Spleen (tissue), 7 donors: ENCODE measurements at regions not wholly inside any gene's neighbourhood (a gene's known extent, or its start where the extent isn't known, plus 50 kb on each side); places are given as distances from the start of the nearest gene placed in this dataset.
"Not testable (repeated sequence)": the region's sequence is repeated elsewhere in the genome, so short reads cannot be mapped to it uniquely, and the experiment has no call there.

Experiments
- CTCF ChIP-seq, 11 experiments: fragments of 200-600 bp in 7 of 11; fragments of 450-650 bp in 4 of 11; sonication (generic) in 4 of 11; IDR thresholded peaks in 8 of 11; conservative IDR thresholded peaks in 3 of 11; 1 replicate in 7 of 11; 2 replicates in 4 of 11; pipeline versions ENCODE4 v1.4.0 to v1.8.0; 2016 to 2021; ENCODE audit warnings: antibody characterized with exemption in 11 of 11, inconsistent platforms in 4 of 11, mild to moderate bottlenecking in 1 of 11
- POLR2A ChIP-seq, 3 donors: fragments of 450-650 bp; IDR thresholded peaks; one replicate each; pipeline ENCODE4 v1.5.1; 2017; ENCODE audit warnings: antibody characterized with exemption in 3 of 3, mild to moderate bottlenecking in 1 of 3
- donor health status: DM: no; HTN: no; CAD: no; lungs with moderate emphysema.
- donor health status: DM: no; HTN: no; CAD: no.
- donor health status: DM: no; HTN: no; CAD: no.

- TF ChIP-seq CTCF (IDR thresholded peaks at IDR 0.05 in 8 of 11, conservative IDR thresholded peaks at IDR 0.05 in 3 of 11); POLR2A (IDR thresholded peaks at IDR 0.05): not testable (repeated sequence)
Measured at GRCh38 chr4:96414853-96415252, 575.0 kb downstream of the PDHA2 start.
